HCT116 (cell line): ENCODE measurements at regions not wholly inside any gene's neighbourhood (a gene's known extent, or its start where the extent isn't known, plus 50 kb on each side); places are given as distances from the start of the nearest gene placed in this dataset.

ENCODE experiments used
- ATAC-seq: fragments of 200-7000 bp; cut with Tn5 transposase; 2 replicates; pipeline ENCODE4 v1.9.1; 2020; ENCODE audit warnings: mild to moderate bottlenecking, moderate library complexity
- BruUV-seq: library from RNA; stranded (reverse); fragments of 400-500 nt; replicated peaks from 2 replicates; lab custom pipeline; 2021; lab: Mats Ljungman, UMichigan
- CTCF ChIA-PET: fragments of 300-600 bp; sonication (Branson Sonifier 250); formaldehyde crosslinking; loops from one replicate; lab custom pipeline; 2021; ENCODE audit warnings: antibody characterized with exemption; lab: Charles Lee
- POLR2A ChIA-PET: fragments of 300-600, 350-600 bp; sonication (Branson Sonifier 250); formaldehyde crosslinking; loops from one replicate; lab custom pipeline; 2021; ENCODE audit warnings: antibody characterized with exemption; lab: Charles Lee
- RAD21 ChIA-PET, 2 experiments: fragments of 300-600 bp; sonication (Branson Sonifier 250); formaldehyde crosslinking; loops; one replicate each; lab custom pipeline; 2023; ENCODE audit warnings: low total read pairs in 2 of 2; ENCODE audit not compliant: uncharacterized antibody in 2 of 2, unreplicated experiment in 2 of 2, low non-redundant PET in 1 of 2; lab: Charles Lee
- DNase-seq: peaks from one replicate; pipeline ENCODE4 v3.0.0-alpha.2; 2010; ENCODE audit warnings: low read depth, low spot score
- H2AFZ ChIP-seq: fragments of 200-600 bp; shearing (Covaris generic), sonication (generic); 2 replicates; pipeline ENCODE4 v1.6.1; 2017; ENCODE audit warnings: low read depth, mixed run types, mixed read lengths, antibody characterized with exemption, low read length; ENCODE audit not compliant: poor library complexity, severe bottlenecking
- H3K27ac ChIP-seq: 2 replicates; pipeline ENCODE4 v1.5.1; 2012; ENCODE audit warnings: low read depth, low read length
- H3K27me3 ChIP-seq: fragments of 200-600 bp; sonication (generic); 2 replicates; pipeline ENCODE4 v1.6.1; 2016; ENCODE audit warnings: mixed run types, low read length, mixed read lengths; ENCODE audit not compliant: insufficient read depth
- H3K36me3 ChIP-seq, 2 experiments: fragments of 200-500 bp in 1 of 2; fragments of 200-600 bp in 1 of 2; sonication (Bioruptor generic) in 1 of 2; sonication (generic) in 1 of 2; 2 replicates each; pipeline versions ENCODE4 v1.5.1 to v1.6.1; 2014 to 2016; ENCODE audit warnings: low read length in 2 of 2, inconsistent platforms in 1 of 2, mixed read lengths in 1 of 2, mixed run types in 1 of 2; ENCODE audit not compliant: insufficient read depth in 2 of 2, control insufficient read depth in 1 of 2
- H3K4me1 ChIP-seq, 2 experiments: fragments of 200-600 bp in 1 of 2; sonication (generic) in 1 of 2; 2 replicates each; pipeline versions ENCODE4 v1.5.1 to v1.6.1; 2012 to 2017; ENCODE audit warnings: low read length in 2 of 2, inconsistent platforms in 1 of 2, mild to moderate bottlenecking in 1 of 2, mixed read lengths in 1 of 2, mixed run types in 1 of 2, moderate library complexity in 1 of 2; ENCODE audit not compliant: insufficient read depth in 2 of 2, control insufficient read depth in 1 of 2
- H3K4me2 ChIP-seq: fragments of 200-600 bp; sonication (generic); 2 replicates; pipeline ENCODE4 v1.6.1; 2017; ENCODE audit warnings: mixed run types, low read length, mixed read lengths
- H3K4me3 ChIP-seq, 2 experiments: fragments of 200-600 bp in 1 of 2; sonication (generic) in 1 of 2; replicated peaks in 1 of 2; 2 replicates each; pipeline ENCODE4 v1.5.1; 2011 to 2016; ENCODE audit warnings: low read length in 2 of 2, control low read depth in 1 of 2, low read depth in 1 of 2, mild to moderate bottlenecking in 1 of 2, mixed read lengths in 1 of 2, mixed run types in 1 of 2
- H3K79me2 ChIP-seq: fragments of 200-600 bp; sonication (generic); 2 replicates; pipeline ENCODE4 v1.6.1; 2017; ENCODE audit warnings: mild to moderate bottlenecking, mixed run types, low read length, moderate library complexity, mixed read lengths; ENCODE audit not compliant: insufficient read depth
- H3K9ac ChIP-seq: fragments of 200-600 bp; sonication (generic); 2 replicates; pipeline ENCODE4 v1.6.1; 2016; ENCODE audit warnings: low read length, mixed read lengths
- H3K9me2 ChIP-seq: fragments of 200-600 bp; sonication (generic), shearing (Covaris generic); 2 replicates; pipeline ENCODE4 v1.6.1; 2017; ENCODE audit warnings: mixed run types, mild to moderate bottlenecking, moderate library complexity; ENCODE audit not compliant: insufficient read depth
- H3K9me3 ChIP-seq, 2 experiments: fragments of 200-500 bp in 1 of 2; fragments of 200-600 bp in 1 of 2; sonication (Bioruptor generic) in 1 of 2; sonication (generic) in 1 of 2; 2 replicates each; pipeline ENCODE4 v1.6.1; 2014 to 2017; ENCODE audit warnings: low read length in 2 of 2, mixed read lengths in 2 of 2, inconsistent platforms in 1 of 2, low read depth in 1 of 2, mild to moderate bottlenecking in 1 of 2, mixed run types in 1 of 2, moderate library complexity in 1 of 2; ENCODE audit not compliant: control insufficient read depth in 1 of 2, insufficient read depth in 1 of 2
- H4K20me1 ChIP-seq: fragments of 200-600 bp; sonication (generic), shearing (Covaris generic); 2 replicates; pipeline ENCODE4 v1.6.1; 2017; ENCODE audit warnings: mixed run types, mild to moderate bottlenecking, moderate library complexity; ENCODE audit not compliant: insufficient read depth
- ATF3 ChIP-seq: IDR thresholded peaks from 2 replicates; pipeline ENCODE4 v1.6.1; 2012
- CEBPB ChIP-seq: IDR thresholded peaks from 2 replicates; pipeline ENCODE4 v1.6.1; 2012; ENCODE audit warnings: low read depth
- EGR1 ChIP-seq: IDR thresholded peaks from 2 replicates; pipeline ENCODE4 v1.6.1; 2012; ENCODE audit warnings: low read depth
- ELF1 ChIP-seq: IDR thresholded peaks from 2 replicates; pipeline ENCODE4 v1.6.1; 2012; ENCODE audit warnings: low read depth, borderline replicate concordance
- EZH2 ChIP-seq: fragments of 200-600 bp; sonication (generic); IDR thresholded peaks from 2 replicates; pipeline ENCODE4 v1.6.1; 2017; ENCODE audit warnings: antibody characterized with exemption, mixed run types
- EZH2phosphoT487 ChIP-seq: fragments of 200-600 bp; IDR thresholded peaks from 2 replicates; pipeline ENCODE4 v1.6.1; 2018; ENCODE audit warnings: antibody characterized with exemption, borderline replicate concordance
- FOSL1 ChIP-seq: IDR thresholded peaks from 2 replicates; pipeline ENCODE4 v1.6.1; 2012; ENCODE audit warnings: low read depth
- MAX ChIP-seq: IDR thresholded peaks from 2 replicates; pipeline ENCODE4 v1.6.1; 2012
- POLR2A ChIP-seq: IDR thresholded peaks from 2 replicates; pipeline ENCODE4 v1.7.0; 2011; ENCODE audit warnings: borderline replicate concordance; ENCODE audit not compliant: insufficient read depth, insufficient read length; ENCODE audit errors: extremely low read depth
- POLR2AphosphoS5 ChIP-seq: IDR thresholded peaks from 2 replicates; pipeline ENCODE4 v1.6.1; 2011; ENCODE audit warnings: mild to moderate bottlenecking, low read depth, low read length, moderate library complexity
- RAD21 ChIP-seq: IDR thresholded peaks from 2 replicates; pipeline ENCODE4 v1.6.1; 2012; ENCODE audit warnings: low read depth, mild to moderate bottlenecking
- REST ChIP-seq: IDR thresholded peaks from 2 replicates; pipeline ENCODE4 v1.6.1; 2012; ENCODE audit warnings: low read depth
- SRF ChIP-seq: IDR thresholded peaks from 2 replicates; pipeline ENCODE4 v1.6.1; 2012; ENCODE audit warnings: low read depth
- TCF7L2 ChIP-seq: IDR thresholded peaks from 2 replicates; pipeline ENCODE4 v1.7.0; 2011; ENCODE audit warnings: borderline replicate concordance, inconsistent platforms; ENCODE audit not compliant: insufficient read depth, insufficient read length; ENCODE audit errors: extremely low read depth
- ZBTB33 ChIP-seq: IDR thresholded peaks from 2 replicates; pipeline ENCODE4 v1.6.1; 2011; ENCODE audit warnings: mild to moderate bottlenecking, low read length, moderate library complexity; ENCODE audit not compliant: insufficient replicate concordance; ENCODE audit errors: extremely low read depth
- ZFX ChIP-seq: fragments of 450-650 bp; IDR thresholded peaks from 2 replicates; pipeline ENCODE4 v1.6.1; 2017
- intact Hi-C: fragments of 100-400 bp; cut with micrococcal nuclease; formaldehyde crosslinking; loops from 2 replicates; pipeline ENCODE4 v1.10.0; 2022

GRCh38 chr1:238892612-238893011 lies 493.8 kb upstream of the CHRM3 start:
- Histone ChIP-seq H3K4me2 (no peak overlapping the region), H3K79me2 (no peaks in the 10 kb centered on the region), H3K4me1 (no peaks in the 10 kb centered on the region), H3K9ac (no peak overlapping the region), H3K27me3 (no peaks in the 10 kb centered on the region), H3K9me2 (no peaks in the 10 kb centered on the region), H3K27ac (no peak overlapping the region), H3K4me3 (no peak overlapping the region), H2AFZ (no peak overlapping the region), H3K36me3 (no peaks in the 10 kb centered on the region), H3K9me3 (peaks cover 9 to 26% of the 10 kb centered on the region in 2 experiments; a peak in 2 of 4 replicates), H4K20me1 (no peaks in the 10 kb centered on the region)
- RAD21 ChIA-PET = no interaction called here
- ATAC-seq (no peak), DNase-seq (no peak)
- CTCF ChIA-PET = no interaction called here
- intact Hi-C loops = no loop called here
- TF ChIP-seq ZBTB33 (no peak), MAX (no peak), SRF (no peak), RAD21 (no peak), POLR2AphosphoS5 (no peak), ELF1 (no peak), ATF3 (no peak), TCF7L2 (no peak), EZH2 (no peak), CEBPB (no peak), EZH2phosphoT487 (no peak), REST (no peak), EGR1 (no peak), ZFX (no peak), FOSL1 (no peak), POLR2A (no peak)
- POLR2A ChIA-PET = no interaction called here
- BruUV-seq = no TSS peak
